Keratinocyte (primary cell): ENCODE measurements at regions not wholly inside any gene's neighbourhood (a gene's known extent, or its start where the extent isn't known, plus 50 kb on each side); places are given as distances from the start of the nearest gene placed in this dataset.

ENCODE experiments used
- CTCF ChIP-seq, 3 experiments: IDR thresholded peaks in 1 of 3; conservative IDR thresholded peaks in 1 of 3; optimal IDR thresholded peaks in 1 of 3; 2 replicates in 2 of 3; 3 replicates in 1 of 3; pipeline versions ENCODE3 to v1.5.1; 2011; ENCODE audit warnings: low read length in 3 of 3, mild to moderate bottlenecking in 3 of 3, moderate library complexity in 2 of 3, control low read depth in 1 of 3, inconsistent platforms in 1 of 3; ENCODE audit not compliant: insufficient read depth in 2 of 3; ENCODE audit errors: extremely low read depth in 1 of 3
- EZH2 ChIP-seq: IDR thresholded peaks from one replicate; pipeline ENCODE4 v1.6.1; 2012; ENCODE audit warnings: inconsistent platforms, mild to moderate bottlenecking, low read length, moderate library complexity

- TF ChIP-seq CTCF (optimal IDR thresholded peaks at IDR 0.05 in 1 of 3, IDR thresholded peaks at IDR 0.05 in 1 of 3, conservative IDR thresholded peaks at IDR 0.05 in 1 of 3; ENCODE audit: extremely low read depth in 1 of 3, insufficient read depth in 2 of 3, low read length in 3 of 3) (no peak), EZH2 (no peak)
Measured at GRCh38 chr2:193368615-193369014, 1173.9 kb upstream of the TMEFF2 start.
